Neutrophil (primary cell): ENCODE measurements at regions not wholly inside any gene's neighbourhood (a gene's known extent, or its start where the extent isn't known, plus 50 kb on each side); places are given as distances from the start of the nearest gene placed in this dataset.

Source experiments
- H3K27ac ChIP-seq: fragments of 200-600 bp; sonication (generic); 2 replicates; pipeline ENCODE4 v1.5.1; 2016; ENCODE audit warnings: mild to moderate bottlenecking, moderate library complexity
- H3K27me3 ChIP-seq: fragments of 200-600 bp; sonication (generic); 2 replicates; pipeline ENCODE4 v1.6.0; 2016; ENCODE audit warnings: mild to moderate bottlenecking
- H3K36me3 ChIP-seq: fragments of 200-600 bp; sonication (generic); 2 replicates; pipeline ENCODE4 v1.5.1; 2017
- H3K4me1 ChIP-seq, 2 experiments: fragments of 200-600 bp in 1 of 2; sonication (generic) in 1 of 2; 1 replicate in 1 of 2; 2 replicates in 1 of 2; pipeline versions ENCODE4 v1.5.1 to v1.6.1; 2013 to 2016; ENCODE audit warnings: low read depth in 1 of 2, low read length in 1 of 2, mild to moderate bottlenecking in 1 of 2, moderate library complexity in 1 of 2; ENCODE audit not compliant: control insufficient read depth in 1 of 2, insufficient read depth in 1 of 2
- H3K4me3 ChIP-seq, 2 experiments: fragments of 200-600 bp in 1 of 2; sonication (generic) in 1 of 2; 1 replicate in 1 of 2; 2 replicates in 1 of 2; pipeline ENCODE4 v1.5.1; 2013 to 2016; ENCODE audit warnings: low read depth in 1 of 2, low read length in 1 of 2, mild to moderate bottlenecking in 1 of 2, moderate library complexity in 1 of 2
- H3K9me3 ChIP-seq: fragments of 200-600 bp; sonication (generic); 2 replicates; pipeline ENCODE4 v1.5.1; 2016
- TF ChIP-seq, protein P1 (sequence below): fragments of 200-600 bp; sonication (generic); IDR thresholded peaks from 2 replicates; pipeline ENCODE4 v1.5.1; 2016; ENCODE audit warnings: antibody characterized with exemption

- Histone ChIP-seq H3K27ac (no peak overlapping the region), H3K27me3 (peaks cover 77% of the 10 kb centered on the region), H3K9me3 (peaks cover 4% of the 10 kb centered on the region), H3K4me3 (no peak overlapping the region), H3K4me1 (peaks cover 6 to 13% of the 10 kb centered on the region in 2 experiments), H3K36me3 (no peaks in the 10 kb centered on the region)
- TF ChIP-seq, protein P1, sequence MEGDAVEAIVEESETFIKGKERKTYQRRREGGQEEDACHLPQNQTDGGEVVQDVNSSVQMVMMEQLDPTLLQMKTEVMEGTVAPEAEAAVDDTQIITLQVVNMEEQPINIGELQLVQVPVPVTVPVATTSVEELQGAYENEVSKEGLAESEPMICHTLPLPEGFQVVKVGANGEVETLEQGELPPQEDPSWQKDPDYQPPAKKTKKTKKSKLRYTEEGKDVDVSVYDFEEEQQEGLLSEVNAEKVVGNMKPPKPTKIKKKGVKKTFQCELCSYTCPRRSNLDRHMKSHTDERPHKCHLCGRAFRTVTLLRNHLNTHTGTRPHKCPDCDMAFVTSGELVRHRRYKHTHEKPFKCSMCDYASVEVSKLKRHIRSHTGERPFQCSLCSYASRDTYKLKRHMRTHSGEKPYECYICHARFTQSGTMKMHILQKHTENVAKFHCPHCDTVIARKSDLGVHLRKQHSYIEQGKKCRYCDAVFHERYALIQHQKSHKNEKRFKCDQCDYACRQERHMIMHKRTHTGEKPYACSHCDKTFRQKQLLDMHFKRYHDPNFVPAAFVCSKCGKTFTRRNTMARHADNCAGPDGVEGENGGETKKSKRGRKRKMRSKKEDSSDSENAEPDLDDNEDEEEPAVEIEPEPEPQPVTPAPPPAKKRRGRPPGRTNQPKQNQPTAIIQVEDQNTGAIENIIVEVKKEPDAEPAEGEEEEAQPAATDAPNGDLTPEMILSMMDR: no peak
Measured at GRCh38 chr15:31871887-31872281, 158.4 kb upstream of the CHRNA7 start.

DNA sequence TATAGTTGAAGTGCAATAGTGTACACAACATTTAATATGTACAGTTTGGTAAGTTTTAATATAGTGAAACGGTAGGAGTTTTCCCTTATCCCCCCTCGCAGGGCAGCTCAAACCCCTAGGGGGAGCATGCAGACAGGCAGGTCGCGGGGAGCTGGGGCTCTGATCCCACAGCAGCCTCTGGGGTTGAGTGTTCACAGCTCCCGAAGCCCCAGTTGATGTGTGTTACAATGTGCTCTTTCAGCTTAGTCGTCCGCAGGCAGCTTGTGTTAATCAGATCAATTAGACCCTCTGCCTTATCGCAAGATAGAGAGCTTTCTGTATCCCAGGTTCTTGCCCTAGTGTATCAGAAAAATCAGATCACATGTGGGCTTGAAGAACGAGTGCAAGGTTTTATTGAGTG, 143.1 kb upstream of the CHRNA7 start:
- no peak overlapping the region for H3K27ac ChIP-seq
- TF ChIP-seq, protein P1: no peak
- no peaks in the 10 kb centered on the region for H3K9me3 ChIP-seq
- H3K36me3 ChIP-seq: no peaks in the 10 kb centered on the region
- H3K4me3 ChIP-seq: no peak overlapping the region
- no peaks in the 10 kb centered on the region for H3K4me1 ChIP-seq
- peaks cover 24% of the 10 kb centered on the region for H3K27me3 ChIP-seq

- no peaks in the 10 kb centered on the region for H3K9me3 ChIP-seq
- H3K4me1 ChIP-seq: no peaks in the 10 kb centered on the region
- no peaks in the 10 kb centered on the region for H3K36me3 ChIP-seq
- no peak overlapping the region for H3K4me3 ChIP-seq
- TF ChIP-seq, protein P1: no peak
- peaks cover 16% of the 10 kb centered on the region for H3K27me3 ChIP-seq
- no peak overlapping the region for H3K27ac ChIP-seq
Measured at GRCh38 chr15:31892513-31892912, 137.8 kb upstream of the CHRNA7 start.

DNA sequence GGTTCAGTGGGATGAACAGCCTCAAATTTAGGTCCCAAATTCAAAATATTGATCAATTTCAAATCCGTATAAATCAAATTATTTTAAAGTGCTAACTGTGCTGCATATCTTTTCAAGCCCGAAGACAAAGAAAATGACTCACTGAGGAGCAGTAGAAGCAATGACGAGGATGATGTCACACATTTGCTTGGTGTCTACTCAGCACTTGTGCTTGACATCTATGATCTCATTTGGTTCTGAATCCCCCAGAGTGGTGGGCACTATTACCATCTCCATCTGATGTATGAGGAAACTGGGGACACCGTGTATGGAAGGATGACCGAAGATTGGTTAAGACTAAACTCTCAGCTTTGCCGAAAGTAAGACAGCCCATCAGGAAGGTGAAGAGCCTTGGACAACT, 136.5 kb upstream of the CHRNA7 start:
- H3K36me3 ChIP-seq: no peaks in the 10 kb centered on the region
- H3K4me1 ChIP-seq: no peaks in the 10 kb centered on the region
- H3K27me3 ChIP-seq: peaks cover 8% of the 10 kb centered on the region
- TF ChIP-seq, protein P1: no peak
- no peak overlapping the region for H3K27ac ChIP-seq
- H3K4me3 ChIP-seq: no peak overlapping the region
- no peaks in the 10 kb centered on the region for H3K9me3 ChIP-seq

DNA sequence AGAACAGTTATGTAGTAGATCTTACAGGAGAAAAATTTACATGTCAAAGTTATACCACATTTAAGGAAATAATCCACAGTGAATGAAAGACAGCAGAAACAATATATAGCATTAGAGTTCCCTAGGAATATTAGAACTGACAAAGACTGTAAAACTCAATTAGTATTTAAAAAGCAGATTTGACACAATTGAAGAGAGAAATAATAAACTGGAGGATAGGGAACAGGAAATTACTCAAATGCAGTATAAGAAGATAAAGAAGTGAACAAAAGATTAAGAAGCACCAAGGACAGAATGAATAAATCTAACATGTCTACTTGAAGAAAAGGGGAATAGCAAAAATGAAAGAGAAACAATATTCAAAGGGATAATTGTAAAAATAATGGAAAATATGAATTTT, 132.6 kb upstream of the CHRNA7 start:
- Histone ChIP-seq H3K36me3 (no peaks in the 10 kb centered on the region), H3K9me3 (no peaks in the 10 kb centered on the region), H3K27me3 (no peaks in the 10 kb centered on the region), H3K27ac (no peak overlapping the region), H3K4me1 (no peaks in the 10 kb centered on the region), H3K4me3 (no peak overlapping the region)
- TF ChIP-seq, protein P1: no peak

- no peak overlapping the region for H3K27ac ChIP-seq
- no peaks in the 10 kb centered on the region for H3K9me3 ChIP-seq
- no peaks in the 10 kb centered on the region for H3K4me1 ChIP-seq
- no peaks in the 10 kb centered on the region for H3K36me3 ChIP-seq
- H3K27me3 ChIP-seq: peaks cover 6% of the 10 kb centered on the region
- no peak overlapping the region for H3K4me3 ChIP-seq
- TF ChIP-seq, protein P1: no peak
Measured at GRCh38 chr15:31901501-31901900, 128.8 kb upstream of the CHRNA7 start.
